H9 (cell line): ENCODE measurements at regions not wholly inside any gene's neighbourhood (a gene's known extent, or its start where the extent isn't known, plus 50 kb on each side); places are given as distances from the start of the nearest gene placed in this dataset.

Source experiments
- DNase-seq: peaks from one replicate; pipeline ENCODE4 v3.0.0-alpha.2; 2017
- H2AFZ ChIP-seq: one replicate; pipeline ENCODE4 v1.6.1; 2013; ENCODE audit warnings: mild to moderate bottlenecking, low read length, control low read depth, moderate library complexity
- H2AK5ac ChIP-seq: 2 replicates; pipeline ENCODE4 v1.6.1; 2013; ENCODE audit warnings: low read length, control low read depth, mixed read lengths; ENCODE audit not compliant: insufficient read length
- H2BK120ac ChIP-seq: one replicate; pipeline ENCODE4 v1.6.1; 2013; ENCODE audit warnings: low read depth, mild to moderate bottlenecking, low read length, control low read depth, inconsistent platforms; ENCODE audit not compliant: poor library complexity, severe bottlenecking
- H2BK12ac ChIP-seq: 2 replicates; pipeline ENCODE4 v1.6.1; 2013; ENCODE audit warnings: low read length, control low read depth, mixed read lengths, low read depth; ENCODE audit not compliant: insufficient read length
- H2BK15ac ChIP-seq: 2 replicates; pipeline ENCODE4 v1.6.1; 2013; ENCODE audit warnings: low read depth, low read length, control low read depth
- H2BK20ac ChIP-seq: one replicate; pipeline ENCODE4 v1.6.1; 2013; ENCODE audit warnings: low read depth, mild to moderate bottlenecking, low read length, control low read depth, inconsistent platforms; ENCODE audit not compliant: poor library complexity, severe bottlenecking
- H2BK5ac ChIP-seq: 2 replicates; pipeline ENCODE4 v1.6.1; 2013; ENCODE audit warnings: low read length, control low read depth, mixed read lengths; ENCODE audit not compliant: insufficient read length
- H3K14ac ChIP-seq: 2 replicates; pipeline ENCODE4 v1.6.1; 2013; ENCODE audit warnings: low read length, control low read depth; ENCODE audit not compliant: insufficient read depth
- H3K18ac ChIP-seq: 2 replicates; pipeline ENCODE4 v1.6.1; 2013; ENCODE audit warnings: low read depth, mild to moderate bottlenecking, mixed read lengths, low read length, control low read depth; ENCODE audit not compliant: insufficient read length
- H3K23ac ChIP-seq: 2 replicates; pipeline ENCODE4 v1.6.1; 2013; ENCODE audit warnings: low read length, control low read depth, mixed read lengths, low read depth; ENCODE audit not compliant: insufficient read length
- H3K23me2 ChIP-seq: 2 replicates; pipeline ENCODE4 v1.6.1; 2013; ENCODE audit warnings: low read depth, mild to moderate bottlenecking, mixed read lengths, low read length, control low read depth; ENCODE audit not compliant: insufficient read length, poor library complexity, severe bottlenecking
- H3K27ac ChIP-seq: 2 replicates; pipeline ENCODE4 v1.5.1; 2013; ENCODE audit warnings: low read length, control low read depth, mixed read lengths, low read depth; ENCODE audit not compliant: insufficient read length
- H3K27me3 ChIP-seq: 2 replicates; pipeline ENCODE4 v1.6.1; 2013; ENCODE audit warnings: low read length, control low read depth, inconsistent platforms; ENCODE audit not compliant: insufficient read depth
- H3K4ac ChIP-seq: 2 replicates; pipeline ENCODE4 v1.6.1; 2013; ENCODE audit warnings: low read depth, mild to moderate bottlenecking, control low read depth, inconsistent platforms, low read length, moderate library complexity
- H3K4me1 ChIP-seq: 2 replicates; pipeline ENCODE4 v1.6.1; 2013; ENCODE audit warnings: low read length, control low read depth, inconsistent platforms; ENCODE audit not compliant: insufficient read depth
- H3K4me2 ChIP-seq: 2 replicates; pipeline ENCODE4 v1.6.1; 2013; ENCODE audit warnings: low read length, control low read depth, mixed read lengths; ENCODE audit not compliant: insufficient read length, insufficient read depth
- H3K56ac ChIP-seq: 2 replicates; pipeline ENCODE4 v1.6.1; 2013; ENCODE audit warnings: low read depth, mild to moderate bottlenecking, mixed read lengths, low read length, control low read depth; ENCODE audit not compliant: insufficient read length
- H3K79me1 ChIP-seq: 2 replicates; pipeline ENCODE4 v1.6.1; 2013; ENCODE audit warnings: low read depth, mild to moderate bottlenecking, moderate library complexity, low read length, control low read depth, inconsistent platforms; ENCODE audit not compliant: insufficient read depth, poor library complexity, severe bottlenecking
- H3K79me2 ChIP-seq: 2 replicates; pipeline ENCODE4 v1.6.1; 2013; ENCODE audit warnings: low read length, control low read depth, inconsistent platforms; ENCODE audit not compliant: insufficient read depth
- H3K9ac ChIP-seq: 2 replicates; pipeline ENCODE4 v1.6.1; 2013; ENCODE audit warnings: low read length, control low read depth, mixed read lengths; ENCODE audit not compliant: insufficient read length; ENCODE audit errors: extremely low read depth
- H3K9me3 ChIP-seq: one replicate; pipeline ENCODE4 v1.6.1; 2013; ENCODE audit warnings: low read depth, low read length, inconsistent platforms; ENCODE audit not compliant: control insufficient read depth
- H3T11ph ChIP-seq: one replicate; pipeline ENCODE4 v1.6.1; 2013; ENCODE audit warnings: mild to moderate bottlenecking, low read length, control low read depth, inconsistent platforms
- H4K20me1 ChIP-seq: one replicate; pipeline ENCODE4 v1.6.1; 2013; ENCODE audit not compliant: control insufficient read depth, insufficient read length, insufficient read depth
- H4K5ac ChIP-seq: 2 replicates; pipeline ENCODE4 v1.6.1; 2013; ENCODE audit warnings: low read depth, mild to moderate bottlenecking, mixed read lengths, low read length, control low read depth; ENCODE audit not compliant: insufficient read length
- H4K8ac ChIP-seq: replicated peaks from 2 replicates; pipeline ENCODE4 v1.6.1; 2013; ENCODE audit warnings: low read length, control low read depth, mixed read lengths, low read depth; ENCODE audit not compliant: insufficient read length
- H4K91ac ChIP-seq: 2 replicates; pipeline ENCODE4 v1.6.1; 2013; ENCODE audit warnings: low read depth, mild to moderate bottlenecking, moderate library complexity, mixed read lengths, low read length, control low read depth; ENCODE audit not compliant: insufficient read length
- H3K27ac Mint-ChIP-seq, 3 experiments: 2 replicates in 2 of 3; 3 replicates in 1 of 3; pipeline ENCODE4 v1.8.0; 2020 to 2021; ENCODE audit warnings: mixed read lengths in 3 of 3, mild to moderate bottlenecking in 1 of 3, moderate library complexity in 1 of 3
- H3K27me3 Mint-ChIP-seq: 2 replicates; pipeline ENCODE4 v1.8.0; 2021; ENCODE audit warnings: low read depth, mild to moderate bottlenecking, moderate library complexity, mixed read lengths
- H3K36me3 Mint-ChIP-seq, 3 experiments: 2 replicates in 2 of 3; 3 replicates in 1 of 3; pipeline ENCODE4 v1.8.0; 2020 to 2021; ENCODE audit warnings: low read depth in 3 of 3, mixed read lengths in 3 of 3; ENCODE audit not compliant: insufficient read depth in 1 of 3
- H3K4me1 Mint-ChIP-seq, 2 experiments: 2 replicates each; pipeline ENCODE4 v1.8.0; 2020; ENCODE audit warnings: mixed read lengths in 2 of 2
- H3K4me3 Mint-ChIP-seq, 2 experiments: 2 replicates in 1 of 2; 3 replicates in 1 of 2; pipeline ENCODE4 v1.8.0; 2020 to 2021; ENCODE audit warnings: mild to moderate bottlenecking in 2 of 2, mixed read lengths in 2 of 2, moderate library complexity in 1 of 2
- H3K9me3 Mint-ChIP-seq, 2 experiments: 2 replicates in 1 of 2; 3 replicates in 1 of 2; pipeline ENCODE4 v1.8.0; 2020; ENCODE audit warnings: mild to moderate bottlenecking in 2 of 2, mixed read lengths in 2 of 2, moderate library complexity in 1 of 2
- WGBS: extraction: QIAGEN DNeasy Blood & Tissue Kit; methylation state at CpG from one replicate; pipeline ENCODE4 v1.1.7; 2013; ENCODE audit warnings: missing lambda C conversion rate, low lambda C conversion rate, mixed read lengths; ENCODE audit not compliant: insufficient read length; ENCODE audit errors: extremely low coverage; 5-methylcytosine and 5-hydroxymethylcytosine counted together
- TF ChIP-seq, protein P1 (sequence below): fragments of 200-600 bp; sonication (generic); conservative IDR thresholded peaks from 3 replicates; pipeline ENCODE4 v1.8.0; 2021; ENCODE audit warnings: antibody characterized with exemption, mild to moderate bottlenecking

DNA sequence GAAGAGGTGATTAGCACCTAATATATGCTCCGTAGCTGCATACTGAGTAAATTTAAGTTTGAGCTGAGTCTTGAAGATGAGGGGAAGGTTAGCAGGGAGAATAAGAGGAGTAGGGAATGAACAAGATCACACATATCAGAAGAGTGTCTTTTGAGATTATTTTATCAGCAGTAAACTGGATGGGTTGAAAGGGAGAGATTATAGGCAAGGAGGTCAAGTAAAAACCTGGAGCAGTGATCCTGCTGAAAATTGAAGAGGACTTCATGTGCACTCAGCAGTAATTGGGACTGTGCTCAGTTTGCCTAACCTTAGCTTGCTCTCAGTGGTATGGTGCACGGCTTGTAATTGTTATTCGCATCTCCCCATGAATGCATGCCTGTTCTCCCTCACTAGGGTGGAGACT, 79.5 kb upstream of the PICALM start:
- DNase-seq: no peak
- Mint-ChIP-seq H3K4me1 (peaks cover 22 to 32% of the 10 kb centered on the region in 2 experiments), H3K36me3 (no peaks in the 10 kb centered on the region), H3K9me3 (no peaks in the 10 kb centered on the region), H3K27me3 (peaks cover 9% of the 10 kb centered on the region), H3K27ac (0 out of 7 replicates have a peak overlapping the region, but pooled peaks of 1 of the 3 experiments have one; percentile 20), H3K4me3 (no peak overlapping the region)
- no peak overlapping the region for H2BK15ac ChIP-seq
- no peak overlapping the region for H3T11ph ChIP-seq
- no peak overlapping the region for H3K23ac ChIP-seq
- no peaks in the 10 kb centered on the region for H3K23me2 ChIP-seq
- no CpG with 5 or more reads among the region's 3 CpGs for WGBS
- TF ChIP-seq, protein P1, sequence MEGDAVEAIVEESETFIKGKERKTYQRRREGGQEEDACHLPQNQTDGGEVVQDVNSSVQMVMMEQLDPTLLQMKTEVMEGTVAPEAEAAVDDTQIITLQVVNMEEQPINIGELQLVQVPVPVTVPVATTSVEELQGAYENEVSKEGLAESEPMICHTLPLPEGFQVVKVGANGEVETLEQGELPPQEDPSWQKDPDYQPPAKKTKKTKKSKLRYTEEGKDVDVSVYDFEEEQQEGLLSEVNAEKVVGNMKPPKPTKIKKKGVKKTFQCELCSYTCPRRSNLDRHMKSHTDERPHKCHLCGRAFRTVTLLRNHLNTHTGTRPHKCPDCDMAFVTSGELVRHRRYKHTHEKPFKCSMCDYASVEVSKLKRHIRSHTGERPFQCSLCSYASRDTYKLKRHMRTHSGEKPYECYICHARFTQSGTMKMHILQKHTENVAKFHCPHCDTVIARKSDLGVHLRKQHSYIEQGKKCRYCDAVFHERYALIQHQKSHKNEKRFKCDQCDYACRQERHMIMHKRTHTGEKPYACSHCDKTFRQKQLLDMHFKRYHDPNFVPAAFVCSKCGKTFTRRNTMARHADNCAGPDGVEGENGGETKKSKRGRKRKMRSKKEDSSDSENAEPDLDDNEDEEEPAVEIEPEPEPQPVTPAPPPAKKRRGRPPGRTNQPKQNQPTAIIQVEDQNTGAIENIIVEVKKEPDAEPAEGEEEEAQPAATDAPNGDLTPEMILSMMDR: no peak
- H3K9me3 ChIP-seq: no peaks in the 10 kb centered on the region
- no peaks in the 10 kb centered on the region for H3K79me2 ChIP-seq
- H3K18ac ChIP-seq: no peak overlapping the region
- no peak overlapping the region for H4K8ac ChIP-seq
- no peak overlapping the region for H2BK12ac ChIP-seq
- H3K9ac ChIP-seq: no peak overlapping the region
- H3K27ac ChIP-seq: no peak overlapping the region
- H3K4me2 ChIP-seq: no peak overlapping the region
- no peaks in the 10 kb centered on the region for H3K79me1 ChIP-seq
- no peak overlapping the region for H2BK120ac ChIP-seq
- H3K14ac ChIP-seq: no peak overlapping the region
- H3K4ac ChIP-seq: no peak overlapping the region
- H2BK5ac ChIP-seq: no peak overlapping the region
- no peak overlapping the region for H4K91ac ChIP-seq
- H4K5ac ChIP-seq: no peak overlapping the region
- H3K56ac ChIP-seq: no peak overlapping the region
- no peaks in the 10 kb centered on the region for H4K20me1 ChIP-seq
- no peak overlapping the region for H2AFZ ChIP-seq
- H3K27me3 ChIP-seq: no peaks in the 10 kb centered on the region
- no peak overlapping the region for H2BK20ac ChIP-seq
- H3K4me1 ChIP-seq: peaks cover 4% of the 10 kb centered on the region; the same call in 1 of the 2 replicates
- H2AK5ac ChIP-seq: no peak overlapping the region
